ENCODE measurements at regions not wholly inside any gene's neighbourhood (a gene's known extent, or its start where the extent isn't known, plus 50 kb on each side); places are given as distances from the start of the nearest gene placed in this dataset.

GRCh38 chrX:150303386-150304097 is 59.6 kb upstream of the MAMLD1 start:
- no peak for DNase-seq

GRCh38 chrX:150306002-150306401 is 57.1 kb upstream of the MAMLD1 start:
- DNase-seq = no peak

GRCh38 chrX:150308041-150308440 is 55.1 kb upstream of the MAMLD1 start:
- DNase-seq = no peak

- no peak for DNase-seq
These were observed 54.5 kb upstream of the MAMLD1 start for GRCh38 chrX:150308532-150309157.

GRCh38 chrX:150310417-150310816 is 52.7 kb upstream of the MAMLD1 start:
- DNase-seq = no peak

- DNase-seq = no peak
These were observed 52.2 kb upstream of the MAMLD1 start for GRCh38 chrX:150310881-150311280.

- no peak for DNase-seq
These were observed 50.2 kb upstream of the MAMLD1 start for GRCh38 chrX:150312931-150313330.
